Epithelial cell of esophagus (primary cell): ENCODE measurements at regions not wholly inside any gene's neighbourhood (a gene's known extent, or its start where the extent isn't known, plus 50 kb on each side); places are given as distances from the start of the nearest gene placed in this dataset.

ENCODE experiments used
- DNase-seq: peaks from one replicate; pipeline ENCODE4 v3.0.0; 2010; ENCODE audit warnings: low read depth
- H3K4me3 ChIP-seq: 2 replicates; pipeline ENCODE4 v1.5.1; 2011; ENCODE audit warnings: mild to moderate bottlenecking, low read length, control low read depth
- TF ChIP-seq, protein P1 (sequence below): IDR thresholded peaks from 2 replicates; pipeline ENCODE4 v1.5.1; 2011; ENCODE audit warnings: low read depth, mild to moderate bottlenecking, low read length, control low read depth, inconsistent platforms; ENCODE audit not compliant: insufficient read depth; ENCODE audit errors: missing control alignments

GRCh38 chrY:16616201-16616975 lies 1263.6 kb downstream of the CDY2B start:
- peak; percentile 87 for DNase-seq
- no peak overlapping the region for H3K4me3 ChIP-seq
- TF ChIP-seq, protein P1, sequence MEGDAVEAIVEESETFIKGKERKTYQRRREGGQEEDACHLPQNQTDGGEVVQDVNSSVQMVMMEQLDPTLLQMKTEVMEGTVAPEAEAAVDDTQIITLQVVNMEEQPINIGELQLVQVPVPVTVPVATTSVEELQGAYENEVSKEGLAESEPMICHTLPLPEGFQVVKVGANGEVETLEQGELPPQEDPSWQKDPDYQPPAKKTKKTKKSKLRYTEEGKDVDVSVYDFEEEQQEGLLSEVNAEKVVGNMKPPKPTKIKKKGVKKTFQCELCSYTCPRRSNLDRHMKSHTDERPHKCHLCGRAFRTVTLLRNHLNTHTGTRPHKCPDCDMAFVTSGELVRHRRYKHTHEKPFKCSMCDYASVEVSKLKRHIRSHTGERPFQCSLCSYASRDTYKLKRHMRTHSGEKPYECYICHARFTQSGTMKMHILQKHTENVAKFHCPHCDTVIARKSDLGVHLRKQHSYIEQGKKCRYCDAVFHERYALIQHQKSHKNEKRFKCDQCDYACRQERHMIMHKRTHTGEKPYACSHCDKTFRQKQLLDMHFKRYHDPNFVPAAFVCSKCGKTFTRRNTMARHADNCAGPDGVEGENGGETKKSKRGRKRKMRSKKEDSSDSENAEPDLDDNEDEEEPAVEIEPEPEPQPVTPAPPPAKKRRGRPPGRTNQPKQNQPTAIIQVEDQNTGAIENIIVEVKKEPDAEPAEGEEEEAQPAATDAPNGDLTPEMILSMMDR: no peak

DNA sequence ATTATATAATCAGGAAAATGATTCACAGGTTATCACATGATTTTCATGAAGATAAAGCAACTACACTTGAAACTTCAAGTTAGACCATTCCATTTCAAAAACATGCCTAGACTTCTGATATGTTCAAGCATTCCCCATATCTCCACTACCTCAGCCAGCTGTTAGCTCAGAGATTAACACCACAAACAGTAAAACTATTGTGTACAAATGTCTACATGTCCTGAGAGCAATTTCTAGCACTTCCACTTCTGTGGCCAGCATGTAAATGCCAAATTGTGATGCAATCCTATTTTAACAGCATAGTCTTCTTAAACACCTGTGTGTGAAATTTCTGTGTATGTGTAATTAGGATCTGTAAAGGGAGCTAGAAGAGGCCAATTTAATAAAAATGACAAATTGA lies 1271.3 kb downstream of the CDY2B start:
- no peak overlapping the region for H3K4me3 ChIP-seq
- peak; percentile 48 for DNase-seq
- TF ChIP-seq, protein P1: no peak

DNA sequence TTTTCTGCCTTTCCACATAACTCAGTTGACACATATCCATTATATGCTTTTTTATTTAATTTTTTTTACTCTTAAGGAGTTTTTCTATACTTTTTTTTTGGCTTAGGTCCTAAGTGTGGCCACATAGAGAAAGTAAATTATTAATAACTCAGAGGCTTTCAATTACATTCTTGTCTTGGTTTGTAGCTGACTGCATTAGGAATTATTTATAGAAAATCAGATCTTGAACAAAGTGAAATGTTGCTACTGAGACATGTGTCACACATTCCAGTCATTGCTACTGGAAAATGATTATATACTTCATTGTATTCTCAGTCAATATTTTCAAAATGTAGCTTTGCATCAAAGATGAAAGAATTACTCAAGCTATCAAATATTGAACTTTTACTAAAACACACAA lies 1277.9 kb downstream of the CDY2B start:
- no peak for DNase-seq
- TF ChIP-seq, protein P1: no peak
- H3K4me3 ChIP-seq: no peak overlapping the region

DNA sequence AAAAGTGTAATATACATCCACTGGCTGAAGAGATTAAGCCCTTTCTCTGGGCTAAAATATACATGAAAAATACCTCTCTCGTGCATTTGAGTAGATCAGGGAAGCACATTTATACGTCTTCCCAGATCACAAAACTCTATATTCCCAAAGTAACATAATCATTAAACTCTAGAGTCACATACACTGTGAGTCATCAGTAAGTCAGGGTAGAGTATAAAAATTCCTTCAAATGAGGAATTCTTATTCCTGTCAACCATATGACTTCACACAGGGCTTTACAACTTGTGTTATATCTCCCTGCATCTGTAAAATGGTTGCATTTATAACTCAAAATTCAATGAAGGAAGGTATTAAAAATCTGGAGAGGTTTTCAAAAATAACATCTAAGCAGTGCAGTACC lies 1278.4 kb downstream of the CDY2B start:
- no peak overlapping the region for H3K4me3 ChIP-seq
- TF ChIP-seq, protein P1: no peak
- no peak for DNase-seq

- peak; percentile 40 for DNase-seq
- TF ChIP-seq, protein P1: no peak
- no peak overlapping the region for H3K4me3 ChIP-seq
These were observed 1308.0 kb downstream of the CDY2B start for GRCh38 chrY:16572061-16572460.

DNA sequence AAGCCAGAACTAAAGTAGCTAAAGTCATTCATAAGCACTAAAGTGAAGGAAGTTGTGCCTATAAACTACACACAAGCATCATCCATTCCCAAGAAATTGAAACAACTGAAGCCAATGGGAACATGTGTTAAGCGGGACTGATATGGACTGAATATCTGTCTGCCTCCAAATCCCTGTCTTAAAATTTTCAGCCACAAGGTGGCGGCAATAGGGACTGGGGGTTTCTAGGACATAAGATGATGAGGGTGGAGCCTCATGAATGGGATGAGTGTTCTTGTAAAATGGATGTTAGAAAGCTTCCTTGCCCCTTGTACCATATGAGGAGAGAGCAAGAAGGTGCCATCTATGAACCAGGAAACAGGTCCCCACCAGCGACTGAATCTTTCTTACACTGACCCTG lies 1317.5 kb downstream of the CDY2B start:
- DNase-seq: peak; percentile 30
- no peak overlapping the region for H3K4me3 ChIP-seq
- TF ChIP-seq, protein P1: no peak

GRCh38 chrY:16522021-16522420 lies 1358.0 kb downstream of the CDY2B start:
- no peak overlapping the region for H3K4me3 ChIP-seq
- TF ChIP-seq, protein P1: no peak
- DNase-seq: peak; percentile 55
